ENCODE measurements at regions not wholly inside any gene's neighbourhood (a gene's known extent, or its start where the extent isn't known, plus 50 kb on each side); places are given as distances from the start of the nearest gene placed in this dataset.
"Not testable (repeated sequence)": the region's sequence is repeated elsewhere in the genome, so short reads cannot be mapped to it uniquely, and the experiment has no call there.

GRCh38 chr20:50455245-50455644, 54.9 kb upstream of the PTPN1 start:
- DNase-seq = not testable (repeated sequence)

- no peak for DNase-seq
Observed at GRCh38 chr20:50455656-50456451, 54.3 kb upstream of the PTPN1 start.

DNA sequence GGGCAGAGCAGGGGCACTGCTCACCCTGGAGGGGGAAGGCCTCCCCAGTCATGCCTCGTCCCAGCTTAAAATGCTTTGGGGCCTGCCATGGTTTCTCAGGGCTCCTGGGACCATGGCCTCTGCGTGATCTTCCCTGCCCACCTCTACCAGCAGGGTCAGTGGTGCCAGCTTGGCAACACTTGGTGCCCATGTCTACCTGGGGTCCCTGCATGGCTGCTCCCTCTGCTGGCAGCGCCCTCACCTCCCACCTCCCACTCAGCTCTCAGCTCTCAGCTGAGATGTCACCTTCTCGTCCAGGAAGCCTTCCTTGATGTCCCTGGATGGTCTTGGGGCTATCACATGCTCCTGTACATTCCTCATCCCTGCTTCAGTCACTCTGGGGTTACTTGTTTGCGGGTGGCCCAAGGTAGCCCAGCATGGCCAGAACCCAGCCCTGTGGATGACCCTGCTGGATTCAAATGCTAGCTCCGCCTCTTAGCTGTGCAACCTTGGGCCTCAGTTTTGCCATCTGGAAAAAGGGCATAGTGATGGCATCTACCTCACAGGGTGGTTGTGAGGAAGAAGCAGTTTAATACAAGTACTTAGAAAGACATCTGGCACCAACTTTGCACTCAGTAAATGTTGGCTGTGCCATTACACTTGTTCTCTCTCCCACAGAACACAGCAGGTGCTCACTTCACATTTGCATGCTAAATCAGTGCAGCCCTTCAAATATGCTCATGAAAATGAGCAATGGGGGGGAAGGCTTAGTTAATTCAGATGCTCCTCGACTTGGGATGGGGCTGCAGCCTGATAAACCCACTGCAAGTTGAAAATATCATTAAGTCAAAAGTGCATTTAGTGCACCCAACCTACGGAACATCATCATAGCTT, 53.5 kb upstream of the PTPN1 start:
- no peak for DNase-seq

- no peak for DNase-seq
Observed at GRCh38 chr20:50459124-50459918, 50.9 kb upstream of the PTPN1 start.

GRCh38 chr20:50460115-50460607, 50.0 kb upstream of the PTPN1 start:
- no peak for DNase-seq

Data from NCI-H774 (cell line).